ENCODE measurements at regions not wholly inside any gene's neighbourhood (a gene's known extent, or its start where the extent isn't known, plus 50 kb on each side); places are given as distances from the start of the nearest gene placed in this dataset.

DNA sequence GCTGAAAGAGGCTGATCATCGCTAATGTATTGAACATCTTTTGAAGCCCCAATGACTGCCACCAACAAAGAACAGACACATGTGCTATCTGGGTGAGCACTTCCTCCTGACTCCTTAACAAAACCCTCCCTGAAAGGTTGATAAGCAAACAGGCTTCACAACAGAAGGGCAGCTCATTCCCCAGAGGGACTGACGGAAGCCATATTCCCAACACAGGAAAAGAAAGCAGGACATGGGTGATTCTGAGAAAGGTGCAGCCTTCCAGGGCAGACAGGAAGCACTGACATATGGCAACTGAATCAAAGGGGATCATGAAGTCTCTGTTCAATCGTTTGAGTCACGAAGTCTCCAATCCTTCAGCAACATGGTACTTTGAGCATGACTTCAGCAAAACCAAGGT, 929.0 kb downstream of the MCTP2 start:
- H3K27me3 ChIP-seq (ENCODE audit: control insufficient read depth, insufficient read depth, low read length) = no peaks in the 10 kb centered on the region
- H3K27ac ChIP-seq (ENCODE audit: low read depth, low read length) = no peak overlapping the region
- no peak overlapping the region for H3K4me3 ChIP-seq (ENCODE audit: low read depth, low read length)
- H3K4me1 ChIP-seq (ENCODE audit: control insufficient read depth, insufficient read depth, low read length) = no peaks in the 10 kb centered on the region
- H3K36me3 ChIP-seq (ENCODE audit: control insufficient read depth, insufficient read depth, low read length) = no peaks in the 10 kb centered on the region
- H3K9me3 ChIP-seq (ENCODE audit: control insufficient read depth, insufficient read depth, low read length) = no peaks in the 10 kb centered on the region
- no peak overlapping the region for H3K9ac ChIP-seq (ENCODE audit: low read depth, low read length)

DNA sequence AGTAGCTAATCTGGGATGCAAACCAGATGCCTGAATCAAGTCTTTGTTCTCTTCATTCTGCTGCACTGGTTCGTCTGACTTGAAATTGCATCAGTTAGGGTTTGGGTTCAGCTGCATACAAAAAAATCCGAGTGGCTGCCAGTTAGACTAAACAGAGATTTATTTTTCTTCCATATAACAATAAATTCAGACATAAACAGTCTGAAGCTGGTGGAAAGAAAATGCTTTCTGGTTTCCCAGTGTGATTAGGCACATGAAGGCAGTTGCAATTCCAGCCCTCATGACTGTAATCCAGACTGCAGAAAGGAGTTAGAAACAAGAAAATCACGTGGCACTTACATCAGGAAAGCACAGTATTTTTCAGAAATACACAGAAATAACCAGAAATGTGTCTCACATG, 930.7 kb downstream of the MCTP2 start:
- H3K9me3 ChIP-seq (ENCODE audit: control insufficient read depth, insufficient read depth, low read length) = no peaks in the 10 kb centered on the region
- no peaks in the 10 kb centered on the region for H3K4me1 ChIP-seq (ENCODE audit: control insufficient read depth, insufficient read depth, low read length)
- H3K36me3 ChIP-seq (ENCODE audit: control insufficient read depth, insufficient read depth, low read length) = no peaks in the 10 kb centered on the region
- H3K27ac ChIP-seq (ENCODE audit: low read depth, low read length) = no peak overlapping the region
- H3K9ac ChIP-seq (ENCODE audit: low read depth, low read length) = no peak overlapping the region
- no peak overlapping the region for H3K4me3 ChIP-seq (ENCODE audit: low read depth, low read length)
- no peaks in the 10 kb centered on the region for H3K27me3 ChIP-seq (ENCODE audit: control insufficient read depth, insufficient read depth, low read length)

DNA sequence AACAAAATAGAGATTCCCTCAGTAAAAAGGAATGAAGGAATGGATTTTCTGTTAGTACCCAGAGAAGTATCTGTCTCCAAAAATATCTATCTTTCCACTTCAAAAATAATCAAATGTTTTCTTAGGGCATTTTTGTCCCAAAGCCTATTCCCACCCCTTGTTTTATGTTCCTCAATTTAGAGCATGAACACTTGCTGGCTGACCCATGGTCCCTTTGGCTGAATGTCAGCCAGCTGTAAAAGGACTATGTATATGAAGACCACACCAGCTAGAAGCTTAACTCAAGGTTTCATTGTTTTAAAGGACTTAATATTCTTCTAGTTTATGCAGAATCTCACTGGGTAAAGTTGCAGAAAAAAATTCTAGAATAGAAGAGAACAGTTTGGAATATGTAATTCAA, 931.2 kb downstream of the MCTP2 start:
- Histone ChIP-seq H3K27me3 (ENCODE audit: control insufficient read depth, insufficient read depth, low read length) (no peaks in the 10 kb centered on the region), H3K9ac (ENCODE audit: low read depth, low read length) (no peak overlapping the region), H3K27ac (ENCODE audit: low read depth, low read length) (no peak overlapping the region), H3K36me3 (ENCODE audit: control insufficient read depth, insufficient read depth, low read length) (no peaks in the 10 kb centered on the region), H3K4me1 (ENCODE audit: control insufficient read depth, insufficient read depth, low read length) (no peaks in the 10 kb centered on the region), H3K9me3 (ENCODE audit: control insufficient read depth, insufficient read depth, low read length) (no peaks in the 10 kb centered on the region), H3K4me3 (ENCODE audit: low read depth, low read length) (no peak overlapping the region)

DNA sequence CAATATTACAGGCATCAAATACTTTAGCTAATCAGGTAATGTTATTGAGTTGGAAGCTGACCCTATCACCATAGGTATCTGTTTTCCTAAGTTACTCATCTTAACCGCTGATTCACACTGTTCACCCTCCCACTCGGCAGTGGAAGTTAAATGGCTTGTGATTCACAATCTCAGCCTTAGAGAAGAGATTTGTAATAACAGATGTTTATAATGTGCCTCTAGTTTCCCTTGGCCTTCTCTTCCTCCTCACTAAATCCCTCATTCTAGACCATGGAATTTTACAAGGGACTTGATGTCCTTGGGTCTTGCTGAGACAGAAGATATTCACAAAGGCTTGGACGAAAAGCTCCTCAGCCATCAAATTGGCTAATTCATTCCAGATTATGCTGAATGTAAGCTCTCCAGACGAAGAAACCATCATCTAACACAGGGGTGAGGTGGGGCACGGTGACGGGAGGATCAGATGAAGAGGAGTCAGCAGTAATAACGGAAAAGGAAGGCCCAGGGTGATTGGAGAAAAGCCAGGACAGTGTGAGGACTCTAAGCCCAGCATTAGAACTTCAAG, 931.7 kb downstream of the MCTP2 start:
- no peaks in the 10 kb centered on the region for H3K9me3 ChIP-seq (ENCODE audit: control insufficient read depth, insufficient read depth, low read length)
- no peak overlapping the region for H3K4me3 ChIP-seq (ENCODE audit: low read depth, low read length)
- no peak overlapping the region for H3K27ac ChIP-seq (ENCODE audit: low read depth, low read length)
- no peak overlapping the region for H3K9ac ChIP-seq (ENCODE audit: low read depth, low read length)
- no peaks in the 10 kb centered on the region for H3K36me3 ChIP-seq (ENCODE audit: control insufficient read depth, insufficient read depth, low read length)
- H3K27me3 ChIP-seq (ENCODE audit: control insufficient read depth, insufficient read depth, low read length) = no peaks in the 10 kb centered on the region
- H3K4me1 ChIP-seq (ENCODE audit: control insufficient read depth, insufficient read depth, low read length) = no peaks in the 10 kb centered on the region

DNA sequence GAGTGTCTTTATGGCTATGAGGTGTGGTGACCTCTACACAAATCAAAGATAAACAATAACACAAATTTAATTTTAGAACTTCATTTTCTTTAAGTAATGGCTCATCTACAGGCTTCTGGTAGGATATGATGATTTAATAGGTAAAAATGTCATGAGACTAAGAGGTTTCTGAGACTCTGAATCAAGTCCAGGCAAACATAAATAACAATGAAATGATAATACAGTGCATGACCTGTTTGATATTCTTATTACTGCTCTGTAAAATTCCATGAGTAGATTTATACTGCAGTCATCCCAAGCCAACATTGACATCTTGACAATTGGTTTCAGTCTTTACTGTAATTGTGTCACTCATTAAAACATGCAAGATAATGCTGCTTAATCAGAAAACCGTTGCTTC, 936.8 kb downstream of the MCTP2 start:
- Histone ChIP-seq H3K9me3 (ENCODE audit: control insufficient read depth, insufficient read depth, low read length) (no peaks in the 10 kb centered on the region), H3K27me3 (ENCODE audit: control insufficient read depth, insufficient read depth, low read length) (no peaks in the 10 kb centered on the region), H3K4me3 (ENCODE audit: low read depth, low read length) (no peak overlapping the region), H3K9ac (ENCODE audit: low read depth, low read length) (no peak overlapping the region), H3K27ac (ENCODE audit: low read depth, low read length) (no peak overlapping the region), H3K4me1 (ENCODE audit: control insufficient read depth, insufficient read depth, low read length) (no peaks in the 10 kb centered on the region), H3K36me3 (ENCODE audit: control insufficient read depth, insufficient read depth, low read length) (no peaks in the 10 kb centered on the region)

DNA sequence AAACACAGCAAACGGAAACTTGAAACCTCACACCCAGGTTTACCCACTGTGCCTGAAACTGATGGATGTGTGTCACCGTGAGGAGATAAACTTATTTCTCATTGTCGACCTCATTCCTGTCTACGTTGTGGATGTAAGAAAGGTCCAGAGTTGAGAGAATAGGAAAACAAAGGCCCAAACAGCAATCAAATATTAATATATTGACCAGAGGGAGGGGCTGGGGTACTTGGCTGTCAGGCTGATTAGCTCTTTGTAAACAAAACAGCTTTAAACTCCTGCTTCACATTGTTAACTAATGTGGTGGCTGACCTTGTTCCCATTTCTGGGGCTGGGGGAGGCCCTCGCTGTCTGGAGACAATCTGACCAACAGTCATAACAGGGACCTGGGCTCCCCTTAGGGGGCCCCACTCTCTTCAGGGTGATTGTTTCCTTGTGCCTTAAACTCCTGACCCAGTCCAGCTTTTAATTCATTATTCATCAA, 937.6 kb downstream of the MCTP2 start:
- H3K9me3 ChIP-seq (ENCODE audit: control insufficient read depth, insufficient read depth, low read length) = no peaks in the 10 kb centered on the region

DNA sequence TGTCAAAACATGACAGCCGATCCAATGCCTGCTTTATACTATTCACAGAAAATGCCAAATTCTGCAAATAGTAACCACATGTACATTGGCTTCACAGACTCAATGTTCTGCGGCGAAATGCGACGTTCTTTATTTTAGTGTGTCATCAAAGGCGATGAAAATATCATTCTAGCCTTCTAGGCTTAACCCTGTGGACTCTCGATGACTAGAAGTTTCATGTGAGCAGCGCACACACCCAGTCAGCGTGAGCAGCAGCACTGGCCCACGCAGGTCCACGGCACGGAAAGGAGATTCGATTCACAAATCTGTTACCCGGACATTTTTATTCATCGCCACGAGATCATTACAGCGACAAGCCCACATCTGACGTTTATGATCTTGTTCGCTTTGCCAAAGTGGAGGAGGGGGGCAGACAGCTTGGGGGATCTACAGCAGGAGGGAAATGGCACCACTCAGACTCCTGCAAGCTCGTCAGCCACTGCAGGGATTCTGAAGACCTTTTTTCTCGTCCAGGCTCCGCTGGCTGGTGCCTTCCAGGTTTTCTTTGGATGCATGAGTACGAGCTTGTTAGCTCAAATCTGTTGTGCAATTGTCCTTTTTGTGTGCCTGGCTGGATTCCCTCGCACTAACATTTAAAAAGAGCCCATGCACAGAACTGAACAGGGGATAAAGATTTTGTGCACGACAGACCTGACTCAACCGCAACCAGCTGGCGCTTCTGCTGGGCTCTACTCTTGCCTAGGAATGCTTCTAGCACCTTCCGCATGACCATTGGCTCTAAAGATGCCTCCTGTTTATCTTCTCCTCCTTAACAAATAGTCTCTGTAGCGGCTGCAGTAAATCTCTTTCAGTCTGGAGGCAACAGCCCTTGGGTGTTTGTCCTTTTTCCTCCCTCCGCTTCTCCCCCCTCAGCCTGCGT, 938.4 kb downstream of the MCTP2 start:
- Histone ChIP-seq H3K27me3 (ENCODE audit: control insufficient read depth, insufficient read depth, low read length) (no peaks in the 10 kb centered on the region), H3K9me3 (ENCODE audit: control insufficient read depth, insufficient read depth, low read length) (no peaks in the 10 kb centered on the region), H3K36me3 (ENCODE audit: control insufficient read depth, insufficient read depth, low read length) (no peaks in the 10 kb centered on the region), H3K4me1 (ENCODE audit: control insufficient read depth, insufficient read depth, low read length) (no peaks in the 10 kb centered on the region), H3K4me3 (ENCODE audit: low read depth, low read length) (no peak overlapping the region), H3K27ac (ENCODE audit: low read depth, low read length) (no peak overlapping the region), H3K9ac (ENCODE audit: low read depth, low read length) (no peak overlapping the region)

More for the DNA sequence above, 937.6 kb downstream of the MCTP2 start:
- no peak overlapping the region for H3K9ac ChIP-seq (ENCODE audit: low read depth, low read length)
- H3K36me3 ChIP-seq (ENCODE audit: control insufficient read depth, insufficient read depth, low read length) = no peaks in the 10 kb centered on the region
- no peak overlapping the region for H3K4me3 ChIP-seq (ENCODE audit: low read depth, low read length)
- no peak overlapping the region for H3K27ac ChIP-seq (ENCODE audit: low read depth, low read length)
- H3K4me1 ChIP-seq (ENCODE audit: control insufficient read depth, insufficient read depth, low read length) = no peaks in the 10 kb centered on the region
- no peaks in the 10 kb centered on the region for H3K27me3 ChIP-seq (ENCODE audit: control insufficient read depth, insufficient read depth, low read length)

DNA sequence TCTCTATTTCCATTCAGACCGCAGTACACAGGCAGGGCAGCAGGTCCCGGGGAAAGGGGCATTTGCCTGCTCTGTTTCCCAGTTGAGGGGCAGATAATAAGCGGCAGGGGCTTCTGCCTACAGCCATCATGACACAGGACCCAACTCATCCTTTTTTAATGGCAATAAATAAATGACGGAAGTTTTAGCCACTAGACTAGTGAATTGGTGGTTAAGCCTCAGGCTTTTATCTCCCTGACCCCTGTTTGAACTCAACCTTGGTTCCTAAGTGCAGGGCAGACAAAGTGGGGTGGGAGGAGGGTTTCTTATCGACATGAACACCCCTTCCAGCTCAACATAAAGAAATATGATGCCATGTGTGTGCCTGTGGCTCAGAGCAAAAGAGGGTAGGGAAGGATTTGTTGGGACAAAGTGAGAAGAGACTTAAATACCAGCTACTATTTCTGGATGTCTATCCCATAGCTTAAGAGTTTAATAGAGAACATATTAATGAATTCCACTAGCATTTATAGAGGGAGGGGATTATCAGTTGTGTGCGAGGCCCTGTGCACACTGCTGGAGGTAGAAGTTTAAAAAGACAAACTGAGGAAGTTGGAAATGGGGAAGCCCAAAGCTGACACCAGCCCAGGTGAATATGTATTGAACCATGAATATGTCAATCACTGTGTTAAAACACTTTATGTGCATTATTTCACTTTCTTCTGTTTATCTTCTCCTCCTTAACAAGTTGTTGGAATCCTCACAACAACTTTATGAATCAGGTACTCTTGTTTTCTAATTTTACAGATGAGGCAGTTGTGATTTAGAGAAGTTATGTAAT, 939.4 kb downstream of the MCTP2 start:
- Histone ChIP-seq H3K9ac (ENCODE audit: low read depth, low read length) (no peak overlapping the region), H3K36me3 (ENCODE audit: control insufficient read depth, insufficient read depth, low read length) (no peaks in the 10 kb centered on the region), H3K9me3 (ENCODE audit: control insufficient read depth, insufficient read depth, low read length) (no peaks in the 10 kb centered on the region), H3K27ac (ENCODE audit: low read depth, low read length) (no peak overlapping the region), H3K27me3 (ENCODE audit: control insufficient read depth, insufficient read depth, low read length) (no peaks in the 10 kb centered on the region), H3K4me3 (ENCODE audit: low read depth, low read length) (no peak overlapping the region), H3K4me1 (ENCODE audit: control insufficient read depth, insufficient read depth, low read length) (no peaks in the 10 kb centered on the region)

DNA sequence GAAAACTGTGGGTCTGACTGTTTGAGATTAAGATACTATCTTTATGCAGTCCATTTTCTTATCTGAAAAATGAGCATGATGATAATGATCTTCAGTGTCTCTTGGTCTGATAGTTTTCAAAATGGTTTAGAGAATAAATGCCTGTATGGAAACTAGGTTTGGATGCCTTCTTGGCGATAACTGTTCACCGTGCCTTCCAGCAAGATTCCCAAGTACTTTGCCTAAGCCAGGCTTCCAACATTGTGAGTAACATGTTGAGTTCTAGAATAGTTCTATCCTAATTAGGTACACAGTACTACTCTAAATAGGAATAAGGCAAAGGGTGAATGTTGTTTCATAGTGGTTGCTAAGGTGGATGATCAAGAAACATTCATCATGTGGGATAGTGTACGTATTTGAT, 940.2 kb downstream of the MCTP2 start:
- Histone ChIP-seq H3K4me3 (ENCODE audit: low read depth, low read length) (no peak overlapping the region), H3K27ac (ENCODE audit: low read depth, low read length) (no peak overlapping the region), H3K27me3 (ENCODE audit: control insufficient read depth, insufficient read depth, low read length) (no peaks in the 10 kb centered on the region), H3K9ac (ENCODE audit: low read depth, low read length) (no peak overlapping the region), H3K9me3 (ENCODE audit: control insufficient read depth, insufficient read depth, low read length) (no peaks in the 10 kb centered on the region), H3K4me1 (ENCODE audit: control insufficient read depth, insufficient read depth, low read length) (no peaks in the 10 kb centered on the region), H3K36me3 (ENCODE audit: control insufficient read depth, insufficient read depth, low read length) (no peaks in the 10 kb centered on the region)

DNA sequence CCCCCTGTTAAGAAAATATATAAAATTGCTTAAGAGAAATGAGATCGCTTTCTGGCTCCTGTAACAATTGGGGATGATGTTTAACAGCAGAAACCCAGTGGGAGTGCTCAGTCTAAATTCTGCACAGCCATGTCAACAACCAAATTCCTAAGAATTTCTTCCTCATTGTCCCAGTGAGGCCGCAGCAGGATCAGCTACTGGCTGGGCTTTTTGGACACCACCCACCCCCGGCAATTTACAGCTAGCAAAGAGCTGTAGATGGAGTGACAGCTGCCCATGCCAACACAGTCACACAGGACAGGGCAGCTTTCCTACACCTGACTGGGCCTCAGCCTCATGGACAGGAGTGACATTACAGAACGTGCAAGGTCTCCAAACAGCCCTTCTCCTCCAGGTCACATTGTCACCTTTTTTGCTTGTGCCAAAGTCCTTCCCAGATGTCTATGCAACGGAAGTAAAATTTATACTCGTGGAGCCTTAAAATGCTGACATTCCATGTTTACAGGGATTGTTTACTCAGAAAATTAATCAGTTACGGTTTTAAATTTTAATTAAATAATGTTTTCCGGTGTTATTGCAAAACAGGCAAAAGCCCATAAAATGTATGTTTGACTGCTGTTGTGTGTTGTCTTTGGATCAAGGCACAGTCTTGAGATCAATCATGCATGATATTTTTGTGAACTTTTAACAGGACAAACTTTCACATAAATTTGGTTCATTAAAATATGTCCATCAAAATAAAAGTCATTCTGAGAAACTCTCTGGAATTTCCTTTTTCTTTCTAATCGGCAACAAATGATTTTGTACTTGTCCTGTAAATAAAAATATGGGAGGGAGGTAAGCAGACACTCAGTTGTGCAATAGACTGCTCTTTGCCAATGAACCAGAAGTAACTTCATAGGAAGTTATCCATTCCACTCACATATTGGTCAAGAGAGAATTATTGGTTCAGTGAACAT, 943.2 kb downstream of the MCTP2 start:
- Histone ChIP-seq H3K36me3 (ENCODE audit: control insufficient read depth, insufficient read depth, low read length) (no peaks in the 10 kb centered on the region), H3K9ac (ENCODE audit: low read depth, low read length) (no peak overlapping the region), H3K4me1 (ENCODE audit: control insufficient read depth, insufficient read depth, low read length) (no peaks in the 10 kb centered on the region), H3K9me3 (ENCODE audit: control insufficient read depth, insufficient read depth, low read length) (no peaks in the 10 kb centered on the region), H3K27ac (ENCODE audit: low read depth, low read length) (no peak overlapping the region), H3K27me3 (ENCODE audit: control insufficient read depth, insufficient read depth, low read length) (no peaks in the 10 kb centered on the region), H3K4me3 (ENCODE audit: low read depth, low read length) (no peak overlapping the region)
